GM18505 (cell line): ENCODE measurements at regions not wholly inside any gene's neighbourhood (a gene's known extent, or its start where the extent isn't known, plus 50 kb on each side); places are given as distances from the start of the nearest gene placed in this dataset.
A peak's percentile ranks its signal among the peaks of the same experiment; 100 is the strongest.

Source experiments
- ATAC-seq: cut with Tn5 transposase; IDR thresholded peaks from one replicate; pipeline ENCODE4 v1.9.1; 2021; ENCODE audit not compliant: unreplicated experiment
- POLR2A ChIP-seq: IDR thresholded peaks from 4 replicates; pipeline ENCODE4 v1.6.1; 2011; ENCODE audit warnings: borderline replicate concordance; ENCODE audit not compliant: insufficient read depth, insufficient read length; ENCODE audit errors: extremely low read depth

DNA sequence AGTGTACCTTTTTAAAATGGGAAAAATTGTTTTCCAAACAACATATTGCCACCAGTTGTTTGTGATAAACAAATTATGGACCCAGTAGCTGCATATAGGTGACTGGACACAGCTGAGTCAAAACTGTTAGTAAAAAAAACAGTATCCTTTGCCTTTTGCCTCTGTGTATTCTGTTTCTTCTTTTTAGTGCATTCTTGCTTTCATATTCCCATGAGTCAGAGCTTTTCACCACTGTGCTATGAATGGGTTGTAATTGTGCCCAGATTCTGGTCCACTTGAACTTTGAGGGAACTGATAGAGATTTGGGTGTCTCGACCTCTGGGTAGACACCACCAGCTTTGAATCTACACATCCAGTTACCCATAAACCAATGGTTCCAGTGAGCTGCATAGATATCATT, 1441.9 kb upstream of the ZEB2 start:
- no peak for ATAC-seq
- no peak for TF ChIP-seq POLR2A

DNA sequence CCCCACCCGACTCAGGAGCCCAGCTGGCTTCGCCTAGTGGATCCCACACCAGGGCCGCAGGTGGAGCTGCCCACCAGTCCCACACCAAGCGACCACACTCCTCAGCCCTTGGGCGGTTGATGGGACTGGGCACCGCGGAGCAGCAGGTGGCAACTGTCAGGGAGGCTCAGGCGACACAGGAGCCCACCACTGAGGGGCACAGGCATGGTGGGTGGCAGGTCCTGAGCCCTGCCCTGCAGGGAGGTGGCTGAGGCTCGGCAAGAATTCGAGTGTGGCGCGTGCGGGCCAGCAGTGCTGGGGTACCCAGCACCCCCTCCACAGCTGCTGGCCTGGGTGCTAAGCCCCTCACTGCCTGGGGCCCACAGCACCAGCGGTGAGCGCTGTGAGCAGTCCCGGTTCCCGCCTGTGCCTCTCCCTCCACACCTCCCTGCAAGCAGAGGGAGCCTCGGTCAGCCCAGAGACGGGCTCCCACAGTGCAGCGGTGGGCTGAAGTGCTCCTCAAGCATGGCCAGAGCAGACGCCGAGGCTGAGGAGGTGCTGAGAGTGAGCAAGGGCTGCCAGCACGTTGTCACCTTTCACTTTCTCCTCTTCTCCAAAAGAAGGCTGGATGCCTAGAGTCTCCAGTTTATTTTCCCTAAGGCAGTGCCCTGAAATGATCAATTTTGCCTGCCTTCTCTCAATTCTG, 1440.7 kb upstream of the ZEB2 start:
- TF ChIP-seq POLR2A, result no peak
- ATAC-seq, result no peak

DNA sequence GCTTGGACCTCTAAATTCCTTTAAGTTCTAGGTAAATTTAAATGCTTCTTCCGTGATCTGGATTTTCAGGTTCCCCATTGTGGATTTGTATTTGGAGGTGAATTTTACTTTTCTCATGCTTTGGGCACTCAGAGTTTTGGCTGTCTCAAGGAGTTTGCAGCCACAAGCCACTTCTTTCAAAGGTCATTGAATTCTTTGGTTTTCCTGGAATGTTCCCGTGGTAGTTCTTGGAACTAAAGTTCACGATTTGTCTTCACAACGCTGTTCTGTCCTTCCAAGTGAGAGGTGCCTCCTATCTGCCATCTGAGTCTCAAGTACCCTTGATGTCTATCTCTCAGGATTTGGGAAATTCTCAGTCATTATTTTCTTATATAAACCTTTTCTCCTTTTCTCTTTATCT, 1438.7 kb upstream of the ZEB2 start:
- no peak for ATAC-seq
- no peak for TF ChIP-seq POLR2A

DNA sequence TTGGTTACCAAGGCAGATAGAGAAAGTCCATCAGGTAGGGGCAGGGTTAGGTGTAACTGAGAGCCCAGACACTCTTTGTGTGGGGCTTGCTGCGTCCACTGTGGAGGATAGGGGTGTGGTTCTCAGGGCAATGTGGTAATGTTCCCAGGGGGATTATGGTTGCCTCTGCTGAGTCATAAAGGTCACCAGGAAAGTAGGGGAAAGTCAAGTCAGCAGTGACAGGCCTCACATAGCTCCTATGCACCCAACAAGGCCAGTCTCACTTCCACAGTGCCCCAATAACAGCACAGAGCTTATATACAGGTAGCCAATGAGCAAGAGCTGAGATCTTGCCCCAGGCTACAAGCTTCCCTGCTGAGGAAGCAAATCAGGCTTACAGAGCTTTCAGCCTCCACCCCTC, 1438.0 kb upstream of the ZEB2 start:
- no peak for TF ChIP-seq POLR2A
- no peak for ATAC-seq

DNA sequence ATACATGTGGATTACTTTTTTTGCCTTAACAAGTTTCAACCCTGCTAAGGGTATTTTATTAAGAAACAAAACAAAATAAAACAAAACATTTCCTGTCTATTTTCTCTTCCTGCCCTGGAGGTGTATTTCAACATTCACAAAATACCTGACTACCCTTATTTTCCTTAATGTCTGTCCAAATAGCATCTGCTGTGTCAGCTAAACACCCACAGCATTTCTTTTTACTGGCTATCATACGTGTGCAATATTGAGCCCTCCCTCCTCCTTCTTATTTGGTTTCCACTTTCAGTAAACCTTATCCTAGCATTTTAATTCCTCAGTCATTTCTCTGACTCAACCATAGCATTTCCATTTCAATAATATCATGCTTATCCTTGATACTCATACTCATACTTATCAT, 1420.0 kb upstream of the ZEB2 start:
- no peak for ATAC-seq
- TF ChIP-seq POLR2A, result no peak

DNA sequence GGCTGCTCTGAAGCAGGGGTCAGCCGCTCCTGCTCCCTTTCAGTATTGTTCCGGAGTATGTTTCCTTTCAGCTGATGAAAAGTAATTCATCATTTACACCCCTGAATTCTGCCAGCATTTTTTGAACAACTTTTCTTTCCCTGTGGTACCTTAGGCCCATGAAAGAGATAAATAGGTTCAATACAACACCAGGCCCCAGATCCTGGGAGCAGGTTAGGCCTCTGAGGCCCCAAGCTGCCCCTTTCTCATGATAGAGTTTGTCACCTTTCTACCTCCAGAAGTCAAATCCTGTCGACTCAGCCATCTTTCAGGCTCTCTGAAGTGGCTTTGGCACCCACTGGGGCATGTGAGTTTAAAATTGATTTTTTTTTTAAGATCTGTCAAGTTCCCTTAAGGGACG, 1415.1 kb upstream of the ZEB2 start:
- no peak for ATAC-seq
- no peak for TF ChIP-seq POLR2A

DNA sequence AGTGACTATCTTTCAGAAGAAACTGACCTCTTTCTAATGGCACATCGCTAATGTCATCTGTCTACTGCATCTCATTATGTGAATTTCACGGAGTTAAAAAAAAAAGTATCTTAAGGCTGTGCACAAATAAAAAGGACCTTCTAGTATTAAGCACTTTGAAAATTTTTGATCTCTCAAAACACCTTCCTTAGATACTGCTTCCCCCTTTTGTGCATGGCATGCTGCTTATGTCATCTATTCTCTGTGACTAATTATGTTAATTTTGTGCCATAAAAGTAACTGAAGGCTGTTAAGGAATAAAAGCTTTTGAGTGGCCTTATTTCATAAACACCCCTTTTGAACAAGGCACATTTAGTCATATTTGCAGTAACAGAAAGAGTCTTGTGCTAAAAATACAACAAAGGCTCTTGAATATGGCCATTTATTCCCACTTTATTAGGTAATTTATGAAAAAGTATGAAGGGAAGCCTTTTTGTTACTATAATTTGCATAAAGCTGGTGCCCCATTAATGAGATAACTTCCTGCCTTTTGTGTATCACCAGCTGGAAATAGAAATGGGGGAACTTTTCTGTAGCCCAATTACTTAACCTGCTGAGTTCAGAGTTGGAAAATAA, 1412.0 kb upstream of the ZEB2 start:
- no peak for TF ChIP-seq POLR2A
- ATAC-seq, result no peak

DNA sequence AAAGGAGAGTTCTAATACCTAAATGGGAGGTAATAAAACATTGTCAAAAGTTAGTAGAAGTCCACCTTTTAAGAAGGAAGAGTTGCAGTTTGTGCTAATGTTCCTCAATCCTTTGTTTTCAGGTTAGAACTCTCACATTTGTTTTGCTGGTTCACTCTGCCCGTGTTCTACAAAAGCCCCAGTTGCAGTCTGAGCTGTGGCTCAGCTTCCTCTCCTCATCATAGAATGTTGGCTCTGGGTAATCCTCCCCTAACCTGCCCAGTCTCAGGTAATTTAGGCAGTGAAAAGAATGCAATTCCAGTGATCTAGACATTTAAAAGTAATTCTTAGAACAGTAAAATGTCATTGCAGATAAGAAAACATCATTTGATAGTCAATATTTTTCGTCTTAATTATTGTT, 1410.4 kb upstream of the ZEB2 start:
- no peak for TF ChIP-seq POLR2A
- ATAC-seq, result no peak

DNA sequence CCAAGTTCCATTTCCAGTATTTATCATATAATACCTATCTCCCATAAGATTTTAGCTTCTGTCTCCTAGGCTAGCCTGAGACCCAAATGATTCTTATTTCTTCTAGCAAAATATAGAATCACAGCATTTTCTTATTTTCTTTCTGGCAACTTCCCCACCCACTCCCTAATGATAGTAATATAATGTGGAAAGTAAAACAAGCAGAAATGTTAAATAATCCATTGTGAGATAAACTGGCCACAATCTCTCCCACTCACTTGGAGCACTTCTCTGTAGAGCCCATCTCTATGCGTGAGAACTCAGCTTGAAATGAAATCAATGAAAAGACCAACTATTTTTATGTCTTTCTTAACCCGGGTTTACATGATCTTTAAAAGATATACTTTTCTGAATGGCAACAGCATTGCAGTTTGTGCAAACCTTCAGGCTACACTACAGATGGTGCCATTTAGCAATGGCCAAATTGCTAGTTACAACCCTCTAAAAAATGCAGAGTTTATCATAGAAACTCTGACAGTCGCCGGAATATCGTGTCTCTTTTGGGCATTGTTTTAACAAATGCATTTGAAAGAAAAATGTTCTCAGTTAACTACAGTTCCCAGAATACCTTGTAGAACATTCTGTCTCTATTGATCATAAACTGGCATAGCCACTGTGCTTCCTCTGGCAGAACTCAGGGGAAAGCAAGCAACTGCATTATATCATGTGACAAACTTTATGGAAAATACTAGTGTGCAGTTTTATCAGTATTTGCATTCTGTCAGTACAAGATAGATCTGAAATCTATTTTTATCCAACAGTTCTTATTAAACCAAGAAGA, 1407.4 kb upstream of the ZEB2 start:
- TF ChIP-seq POLR2A, result no peak
- ATAC-seq, result no peak

DNA sequence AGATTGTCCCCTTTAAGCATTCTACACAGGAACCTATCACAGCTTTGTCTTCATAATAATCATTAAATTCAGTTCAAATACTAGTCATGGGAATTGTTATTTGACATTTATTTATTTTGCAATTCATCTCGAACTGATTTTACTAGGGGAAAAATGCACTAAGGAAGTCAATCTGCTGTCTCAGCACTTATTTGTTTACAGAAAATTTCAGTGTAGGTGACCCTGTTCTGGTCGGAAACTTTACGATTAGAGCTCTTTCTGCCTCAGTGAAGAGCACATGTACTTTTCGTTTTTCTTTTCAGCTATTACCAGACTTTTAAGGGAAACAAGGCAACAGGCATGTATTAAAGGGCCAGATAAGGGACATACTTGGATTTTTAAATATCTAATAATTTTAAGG, 1405.7 kb upstream of the ZEB2 start:
- ATAC-seq, result no peak
- no peak for TF ChIP-seq POLR2A

DNA sequence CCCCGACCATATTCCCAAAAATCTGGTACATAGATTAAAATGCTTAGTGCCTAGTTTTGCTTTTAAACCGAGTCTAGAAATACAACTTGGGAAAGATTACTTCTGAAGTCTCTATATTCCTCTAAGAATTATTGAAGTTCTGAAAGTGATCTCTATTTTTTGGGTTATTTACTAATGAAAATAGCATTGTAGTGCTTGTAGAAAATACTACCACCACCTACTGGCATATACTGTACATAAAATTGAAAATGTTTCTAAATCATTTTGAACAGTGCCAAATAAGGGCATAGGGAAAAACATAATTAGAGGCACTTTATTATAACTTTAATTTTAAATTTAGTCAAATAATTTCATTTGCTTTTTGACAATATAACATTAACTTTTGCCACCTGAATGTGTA, 1399.6 kb upstream of the ZEB2 start:
- no peak for TF ChIP-seq POLR2A
- no peak for ATAC-seq

DNA sequence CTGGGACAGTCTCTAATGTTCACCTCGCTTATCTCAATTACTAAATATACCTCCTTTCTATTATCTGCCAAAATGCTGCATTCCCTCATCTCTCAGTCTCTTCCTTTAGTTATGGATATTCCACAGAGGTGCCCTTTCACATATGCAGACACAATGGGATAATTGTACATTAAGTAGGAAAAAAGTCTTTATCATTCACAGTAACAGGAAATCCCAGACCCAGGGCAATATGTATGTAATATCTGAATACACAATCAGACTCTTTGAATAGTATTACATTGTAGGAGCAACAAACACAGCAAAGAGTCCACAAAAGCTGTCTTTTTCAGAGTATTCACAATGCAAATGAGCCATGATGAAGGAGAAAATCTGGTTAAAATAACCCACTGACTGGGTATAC, 1399.0 kb upstream of the ZEB2 start:
- TF ChIP-seq POLR2A, result no peak
- no peak for ATAC-seq

DNA sequence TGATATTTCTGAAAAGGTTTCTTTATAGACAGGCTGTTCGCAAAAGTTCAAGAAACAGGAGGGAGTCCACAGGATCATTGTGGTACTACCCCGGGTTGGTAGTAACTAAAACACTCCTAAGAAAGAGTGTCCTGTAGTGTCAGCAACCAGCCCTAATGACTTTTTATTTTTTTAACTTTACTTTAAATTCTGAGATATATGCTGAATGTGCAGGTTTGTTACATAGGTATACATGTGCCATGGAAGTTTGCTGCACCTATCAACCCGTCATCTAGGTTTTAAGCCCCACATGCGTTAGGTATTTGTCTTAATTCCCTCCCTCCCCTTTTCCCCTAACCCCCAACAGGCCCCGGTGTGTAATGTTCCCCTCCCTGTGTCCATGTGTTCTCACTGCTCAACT, 1396.9 kb upstream of the ZEB2 start:
- ATAC-seq, result no peak
- no peak for TF ChIP-seq POLR2A

DNA sequence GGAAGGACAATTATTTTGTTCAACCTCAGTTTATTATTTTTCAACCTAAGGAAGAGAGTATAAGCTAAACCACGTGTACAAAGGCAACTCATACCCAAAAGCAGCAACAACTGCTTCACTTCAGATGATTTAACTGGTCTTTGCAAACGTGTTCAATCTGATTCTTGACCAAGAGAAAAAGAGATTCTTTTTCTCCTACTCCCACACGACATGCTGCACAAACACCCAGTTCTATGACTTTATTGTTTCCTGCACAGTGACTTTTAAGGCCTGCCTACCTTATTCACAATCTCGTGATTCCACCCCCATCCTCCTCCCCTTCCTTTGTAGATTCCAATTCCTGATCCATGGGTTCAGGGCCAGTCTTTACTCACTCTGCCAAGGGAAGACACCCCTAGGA, 1394.8 kb upstream of the ZEB2 start:
- no peak for TF ChIP-seq POLR2A
- ATAC-seq, result no peak

DNA sequence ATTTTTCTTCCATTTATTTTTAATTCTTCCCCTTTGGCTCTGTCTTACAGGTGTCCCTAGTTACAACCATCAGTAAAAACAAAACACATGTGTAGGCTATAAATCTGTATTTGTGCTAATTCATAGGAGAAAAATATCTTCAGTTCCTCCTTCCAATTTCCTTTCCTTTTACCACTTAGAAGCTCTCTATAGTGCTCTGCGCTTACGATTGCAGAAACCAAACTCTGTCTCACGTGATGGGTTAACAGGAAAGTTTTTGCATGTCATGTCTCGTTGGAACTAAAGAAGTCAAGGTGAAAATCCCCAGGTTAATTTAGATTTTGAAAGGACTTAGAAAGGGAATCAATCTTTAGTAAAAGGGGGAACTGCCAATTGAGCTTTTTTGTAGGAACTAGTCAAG, 1390.5 kb upstream of the ZEB2 start:
- ATAC-seq, result peak; percentile 93
- TF ChIP-seq POLR2A, result no peak

DNA sequence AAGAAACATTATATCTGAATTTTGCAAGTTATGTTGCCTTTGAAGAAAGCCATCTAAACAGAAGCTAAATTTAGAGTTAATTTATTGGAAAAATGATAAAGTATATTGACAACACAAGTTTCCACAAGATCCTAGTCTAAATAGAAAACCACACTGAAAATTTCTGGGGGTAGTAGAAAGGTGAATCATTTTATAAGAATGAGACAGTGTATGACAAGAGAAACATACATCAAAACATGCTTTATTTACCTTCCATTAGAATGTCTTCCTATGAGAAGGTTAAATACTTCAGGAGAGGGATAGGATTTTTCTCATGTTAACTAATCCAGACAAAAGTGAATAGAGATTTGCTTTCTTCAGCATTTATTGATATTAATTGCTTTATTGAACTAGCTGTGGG, 1389.8 kb upstream of the ZEB2 start:
- ATAC-seq, result no peak
- TF ChIP-seq POLR2A, result no peak
